GM13976 (cell line): ENCODE measurements at regions not wholly inside any gene's neighbourhood (a gene's known extent, or its start where the extent isn't known, plus 50 kb on each side); places are given as distances from the start of the nearest gene placed in this dataset.

Experiments
- DNase-seq: peaks from one replicate; pipeline ENCODE4 v3.0.0; 2012; ENCODE audit warnings: low spot score
- in situ Hi-C: fragments of 300-500 bp; cut with MboI; formaldehyde crosslinking; loops from one replicate; pipeline ENCODE4 v1.12.0; 2022; ENCODE audit warnings: low sequenced_read_pairs, mixed read lengths, inconsistent platforms; ENCODE audit not compliant: unreplicated experiment
- TF ChIP-seq, protein P1 (sequence below): IDR thresholded peaks from 2 replicates; pipeline ENCODE4 v1.5.1; 2012; ENCODE audit warnings: borderline replicate concordance, mild to moderate bottlenecking; ENCODE audit not compliant: insufficient read depth; ENCODE audit errors: extremely low read depth, missing control alignments, control extremely low read depth

DNA sequence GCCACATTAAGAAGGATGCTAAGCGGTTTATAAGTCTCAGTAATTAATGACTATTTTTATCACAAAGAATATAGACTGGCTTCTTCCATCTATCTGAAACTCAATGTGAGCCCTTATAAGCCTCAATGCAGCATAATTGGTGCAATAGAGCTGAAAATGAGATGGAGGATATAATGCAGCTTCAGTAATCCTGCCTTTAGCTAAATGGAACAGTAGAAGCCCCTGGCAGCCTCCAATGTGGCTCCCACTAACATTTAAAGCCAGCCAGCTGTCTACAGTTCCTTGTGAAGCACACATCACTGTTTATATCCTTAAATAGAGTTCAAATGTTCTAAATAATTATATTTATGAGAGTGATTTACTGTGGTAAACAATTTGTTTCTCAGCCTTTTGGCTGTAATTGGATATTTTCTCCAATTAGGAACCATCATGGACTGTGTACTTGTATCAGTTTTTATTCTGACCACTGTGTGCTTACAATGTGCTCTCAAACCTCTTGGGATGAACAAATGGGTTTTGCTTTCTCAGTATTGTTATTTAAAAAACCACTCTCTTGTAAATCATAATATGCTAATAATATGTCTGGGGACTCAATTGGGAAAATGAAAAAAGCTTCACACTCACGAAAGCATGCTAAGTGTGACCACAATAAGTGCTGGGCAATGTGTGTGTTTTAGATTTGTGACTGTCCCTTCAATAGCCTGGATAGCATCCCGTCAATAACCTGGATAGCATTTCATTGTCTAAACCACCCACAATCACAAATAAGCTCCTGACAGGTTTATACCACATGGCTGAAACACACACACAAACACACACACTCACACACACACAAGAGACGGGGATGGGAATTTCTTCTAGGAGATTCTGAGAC lies 366.6 kb downstream of the GBE1 start:
- in situ Hi-C loops, result no loop called here

DNA sequence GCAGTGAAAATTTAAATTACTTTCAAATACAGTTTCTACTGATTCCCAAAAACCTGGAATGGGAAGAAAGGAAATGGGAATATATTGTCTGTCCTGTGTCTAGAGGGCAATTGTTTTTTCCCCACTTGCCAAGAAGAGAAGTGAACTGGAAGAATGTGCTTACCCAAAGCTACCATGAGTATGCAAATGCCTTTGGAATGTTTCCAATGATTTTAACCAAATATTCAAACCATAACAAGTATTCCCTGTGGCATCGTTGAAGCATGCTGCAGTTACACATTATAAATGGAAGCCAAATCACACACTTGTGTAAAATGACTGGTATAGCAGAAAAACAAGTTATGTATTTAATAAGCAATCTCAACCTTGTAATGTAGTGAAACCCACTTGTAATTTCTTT lies 368.2 kb downstream of the GBE1 start:
- in situ Hi-C loops, result no loop called here
- TF ChIP-seq, protein P1, sequence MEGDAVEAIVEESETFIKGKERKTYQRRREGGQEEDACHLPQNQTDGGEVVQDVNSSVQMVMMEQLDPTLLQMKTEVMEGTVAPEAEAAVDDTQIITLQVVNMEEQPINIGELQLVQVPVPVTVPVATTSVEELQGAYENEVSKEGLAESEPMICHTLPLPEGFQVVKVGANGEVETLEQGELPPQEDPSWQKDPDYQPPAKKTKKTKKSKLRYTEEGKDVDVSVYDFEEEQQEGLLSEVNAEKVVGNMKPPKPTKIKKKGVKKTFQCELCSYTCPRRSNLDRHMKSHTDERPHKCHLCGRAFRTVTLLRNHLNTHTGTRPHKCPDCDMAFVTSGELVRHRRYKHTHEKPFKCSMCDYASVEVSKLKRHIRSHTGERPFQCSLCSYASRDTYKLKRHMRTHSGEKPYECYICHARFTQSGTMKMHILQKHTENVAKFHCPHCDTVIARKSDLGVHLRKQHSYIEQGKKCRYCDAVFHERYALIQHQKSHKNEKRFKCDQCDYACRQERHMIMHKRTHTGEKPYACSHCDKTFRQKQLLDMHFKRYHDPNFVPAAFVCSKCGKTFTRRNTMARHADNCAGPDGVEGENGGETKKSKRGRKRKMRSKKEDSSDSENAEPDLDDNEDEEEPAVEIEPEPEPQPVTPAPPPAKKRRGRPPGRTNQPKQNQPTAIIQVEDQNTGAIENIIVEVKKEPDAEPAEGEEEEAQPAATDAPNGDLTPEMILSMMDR, result no peak
- DNase-seq, result no peak

More for the DNA sequence above, 366.6 kb downstream of the GBE1 start:
- TF ChIP-seq, protein P1, result no peak
- no peak for DNase-seq

DNA sequence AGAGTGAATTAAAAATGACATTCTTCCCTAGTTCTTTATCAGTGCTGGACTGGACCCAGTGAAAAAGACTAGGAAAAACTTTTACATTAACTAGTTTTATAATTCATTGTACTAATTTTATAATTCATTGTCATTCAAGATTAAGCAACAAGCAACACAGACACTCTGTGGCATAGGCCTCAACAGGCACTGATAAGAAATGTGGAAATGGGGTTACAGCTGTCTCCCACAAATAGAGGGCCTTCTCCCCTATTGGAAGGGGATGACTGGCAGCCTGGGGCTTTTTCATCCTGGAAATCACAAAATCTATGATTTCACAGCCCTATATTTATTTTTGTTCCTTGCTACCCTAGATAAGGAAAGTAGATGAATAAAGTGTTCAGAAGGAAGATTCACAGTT lies 370.6 kb downstream of the GBE1 start:
- no peak for DNase-seq
- in situ Hi-C loops, result no loop called here
- TF ChIP-seq, protein P1, result no peak

DNA sequence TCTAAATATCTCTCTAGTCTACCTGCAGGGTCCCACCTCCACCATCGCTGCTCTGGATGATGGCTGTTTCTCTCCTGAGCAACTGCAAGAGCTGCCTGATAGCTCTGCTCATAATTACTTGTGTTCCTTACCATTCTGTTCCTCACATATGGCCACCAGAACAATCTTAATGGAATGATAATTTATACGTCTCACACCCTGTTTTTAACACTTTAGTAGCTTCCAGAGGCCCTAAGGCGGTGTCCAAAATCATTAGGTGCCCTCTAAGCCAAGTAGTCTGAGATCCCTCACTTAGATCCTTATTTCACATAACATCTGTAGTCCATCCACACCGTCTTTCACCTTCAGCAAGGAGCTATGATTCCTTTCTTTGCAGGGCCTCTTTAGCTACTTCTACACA lies 373.3 kb downstream of the GBE1 start:
- DNase-seq, result no peak
- TF ChIP-seq, protein P1, result no peak
- in situ Hi-C loops, result no loop called here

DNA sequence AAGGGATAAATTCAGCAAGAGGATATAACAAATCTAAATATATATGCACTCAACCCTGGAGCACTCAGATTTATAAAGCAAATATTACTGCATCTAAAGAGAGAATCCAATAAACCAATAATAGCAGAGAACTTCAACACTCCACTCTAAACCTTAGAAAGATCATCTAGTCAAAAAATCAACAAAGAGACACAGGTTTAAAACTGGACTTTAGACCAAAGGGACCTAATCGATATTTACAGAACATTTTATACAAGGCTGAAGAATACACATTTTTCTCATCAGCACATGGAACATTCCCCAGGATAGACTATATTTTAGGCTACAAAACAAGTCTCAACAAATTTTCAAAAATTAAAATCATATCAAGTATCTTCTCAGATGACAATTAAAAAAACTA lies 379.0 kb downstream of the GBE1 start:
- in situ Hi-C loops, result no loop called here
- no peak for DNase-seq
- TF ChIP-seq, protein P1, result no peak

DNA sequence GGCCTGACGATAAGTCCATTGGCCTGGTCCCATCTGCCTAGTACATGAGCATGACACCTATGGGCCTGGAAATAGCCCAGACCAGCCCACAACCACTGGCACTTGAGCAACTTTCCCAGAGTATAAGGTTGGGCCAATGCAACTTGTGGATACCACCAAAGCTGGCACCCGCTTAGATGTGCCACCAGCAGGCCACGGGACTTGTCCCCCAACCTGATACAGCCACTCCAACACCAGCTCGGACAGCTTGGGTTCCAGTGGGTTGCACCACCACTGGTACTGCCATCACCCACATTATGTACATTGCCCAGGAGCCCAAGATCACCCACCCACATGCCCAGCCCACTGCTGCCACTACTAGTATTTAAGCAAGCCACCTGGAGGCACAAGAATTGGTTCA lies 381.2 kb downstream of the GBE1 start:
- in situ Hi-C loops, result no loop called here

More for the DNA sequence above, 381.2 kb downstream of the GBE1 start:
- no peak for DNase-seq
- TF ChIP-seq, protein P1, result no peak
